DOHH2 (cell line): ENCODE measurements at regions not wholly inside any gene's neighbourhood (a gene's known extent, or its start where the extent isn't known, plus 50 kb on each side); places are given as distances from the start of the nearest gene placed in this dataset.

Experiments
- H3F3A ChIP-seq: fragments of 200-600 bp; sonication (generic), shearing (Covaris generic); 2 replicates; pipeline ENCODE4 v1.6.0; 2016; ENCODE audit warnings: antibody characterized with exemption, mild to moderate bottlenecking; ENCODE audit not compliant: control insufficient read depth, insufficient read depth
- H3K27ac ChIP-seq: fragments of 200-600 bp; sonication (generic); 2 replicates; pipeline ENCODE4 v1.5.1; 2014; ENCODE audit warnings: low read depth, mild to moderate bottlenecking, low read length, moderate library complexity
- H3K27me3 ChIP-seq: fragments of 200-600 bp; sonication (generic); 2 replicates; pipeline ENCODE4 v1.6.1; 2014; ENCODE audit warnings: mild to moderate bottlenecking, low read length, mixed read lengths; ENCODE audit not compliant: control insufficient read depth
- H3K36me3 ChIP-seq: fragments of 200-600 bp; sonication (generic); 2 replicates; pipeline ENCODE4 v1.6.1; 2014; ENCODE audit warnings: mild to moderate bottlenecking, low read length, moderate library complexity, mixed read lengths; ENCODE audit not compliant: control insufficient read depth
- H3K4me1 ChIP-seq: fragments of 200-600 bp; sonication (generic); 2 replicates; pipeline ENCODE4 v1.6.1; 2014; ENCODE audit warnings: mild to moderate bottlenecking, low read length, mixed read lengths; ENCODE audit not compliant: control insufficient read depth
- H3K4me2 ChIP-seq: fragments of 200-600 bp; sonication (generic); 2 replicates; pipeline ENCODE4 v1.6.0; 2014; ENCODE audit warnings: mild to moderate bottlenecking, low read length, moderate library complexity
- H3K4me3 ChIP-seq: fragments of 200-600 bp; sonication (generic); 2 replicates; pipeline ENCODE4 v1.5.1; 2014; ENCODE audit warnings: mild to moderate bottlenecking, low read length, mixed read lengths
- H3K79me2 ChIP-seq: fragments of 200-600 bp; sonication (generic); 2 replicates; pipeline ENCODE4 v1.6.1; 2014; ENCODE audit warnings: mild to moderate bottlenecking, low read length, mixed read lengths; ENCODE audit not compliant: control insufficient read depth
- H3K9me2 ChIP-seq: fragments of 200-600 bp; sonication (generic); replicated peaks from 2 replicates; pipeline ENCODE4 v1.6.1; 2014; ENCODE audit warnings: mild to moderate bottlenecking, low read length, mixed read lengths; ENCODE audit not compliant: control insufficient read depth
- H3K9me3 ChIP-seq: fragments of 200-600 bp; sonication (generic); 2 replicates; pipeline ENCODE4 v1.6.1; 2014; ENCODE audit warnings: antibody characterized with exemption, low read length, mixed read lengths; ENCODE audit not compliant: control insufficient read depth, insufficient read depth
- H4K20me1 ChIP-seq: fragments of 200-600 bp; sonication (generic); 2 replicates; pipeline ENCODE4 v1.6.0; 2014; ENCODE audit warnings: low read depth, mild to moderate bottlenecking, antibody characterized with exemption, low read length, moderate library complexity; ENCODE audit not compliant: control insufficient read depth, insufficient read depth
- EZH2phosphoT487 ChIP-seq: fragments of 200-600 bp; sonication (generic); IDR thresholded peaks from 2 replicates; pipeline ENCODE4 v1.6.1; 2017; ENCODE audit warnings: borderline replicate concordance, mild to moderate bottlenecking, antibody characterized with exemption, low read length, moderate library complexity, mixed read lengths
- TF ChIP-seq, protein P1 (sequence below): fragments of 200-600 bp; sonication (generic); IDR thresholded peaks from one replicate; pipeline ENCODE4 v1.5.1; 2014; ENCODE audit warnings: antibody characterized with exemption, mild to moderate bottlenecking, low read depth, low read length; ENCODE audit not compliant: poor library complexity, severe bottlenecking

DNA sequence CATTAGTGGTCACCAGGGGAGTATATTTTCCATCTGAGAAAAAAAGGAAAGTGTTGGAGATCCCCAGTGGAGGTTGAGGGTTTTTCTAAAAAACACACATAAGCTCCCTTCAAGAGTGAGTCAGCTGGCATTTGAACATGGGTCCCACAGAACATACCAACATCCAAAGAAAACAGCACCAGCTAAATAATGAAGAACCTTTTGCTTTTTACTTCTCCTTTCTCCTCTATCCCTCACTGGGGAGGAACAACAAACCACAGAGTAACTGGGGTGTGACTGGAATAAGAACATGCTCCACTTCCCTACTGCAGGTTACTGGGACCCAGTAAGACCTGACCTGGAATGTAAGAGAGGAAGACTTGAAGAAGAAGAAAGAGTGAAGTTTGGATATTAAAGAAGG is 56.5 kb upstream of the RAPH1 start:
- H3K36me3 ChIP-seq = no peaks in the 10 kb centered on the region
- no peaks in the 10 kb centered on the region for H4K20me1 ChIP-seq
- H3K27me3 ChIP-seq = peaks cover 24% of the 10 kb centered on the region
- no peaks in the 10 kb centered on the region for H3K9me2 ChIP-seq
- 0 out of 2 replicates have a peak overlapping the region, but pooled peaks have one; percentile 0 for H3K4me3 ChIP-seq
- H3K4me1 ChIP-seq = peaks cover 22% of the 10 kb centered on the region
- no peaks in the 10 kb centered on the region for H3K79me2 ChIP-seq
- no peaks in the 10 kb centered on the region for H3F3A ChIP-seq
- peak overlapping the region; percentile 10 for H3K4me2 ChIP-seq
- H3K27ac ChIP-seq = no peak overlapping the region
- no peak for TF ChIP-seq EZH2phosphoT487
- TF ChIP-seq, protein P1, sequence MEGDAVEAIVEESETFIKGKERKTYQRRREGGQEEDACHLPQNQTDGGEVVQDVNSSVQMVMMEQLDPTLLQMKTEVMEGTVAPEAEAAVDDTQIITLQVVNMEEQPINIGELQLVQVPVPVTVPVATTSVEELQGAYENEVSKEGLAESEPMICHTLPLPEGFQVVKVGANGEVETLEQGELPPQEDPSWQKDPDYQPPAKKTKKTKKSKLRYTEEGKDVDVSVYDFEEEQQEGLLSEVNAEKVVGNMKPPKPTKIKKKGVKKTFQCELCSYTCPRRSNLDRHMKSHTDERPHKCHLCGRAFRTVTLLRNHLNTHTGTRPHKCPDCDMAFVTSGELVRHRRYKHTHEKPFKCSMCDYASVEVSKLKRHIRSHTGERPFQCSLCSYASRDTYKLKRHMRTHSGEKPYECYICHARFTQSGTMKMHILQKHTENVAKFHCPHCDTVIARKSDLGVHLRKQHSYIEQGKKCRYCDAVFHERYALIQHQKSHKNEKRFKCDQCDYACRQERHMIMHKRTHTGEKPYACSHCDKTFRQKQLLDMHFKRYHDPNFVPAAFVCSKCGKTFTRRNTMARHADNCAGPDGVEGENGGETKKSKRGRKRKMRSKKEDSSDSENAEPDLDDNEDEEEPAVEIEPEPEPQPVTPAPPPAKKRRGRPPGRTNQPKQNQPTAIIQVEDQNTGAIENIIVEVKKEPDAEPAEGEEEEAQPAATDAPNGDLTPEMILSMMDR = no peak
- H3K9me3 ChIP-seq = no peaks in the 10 kb centered on the region

DNA sequence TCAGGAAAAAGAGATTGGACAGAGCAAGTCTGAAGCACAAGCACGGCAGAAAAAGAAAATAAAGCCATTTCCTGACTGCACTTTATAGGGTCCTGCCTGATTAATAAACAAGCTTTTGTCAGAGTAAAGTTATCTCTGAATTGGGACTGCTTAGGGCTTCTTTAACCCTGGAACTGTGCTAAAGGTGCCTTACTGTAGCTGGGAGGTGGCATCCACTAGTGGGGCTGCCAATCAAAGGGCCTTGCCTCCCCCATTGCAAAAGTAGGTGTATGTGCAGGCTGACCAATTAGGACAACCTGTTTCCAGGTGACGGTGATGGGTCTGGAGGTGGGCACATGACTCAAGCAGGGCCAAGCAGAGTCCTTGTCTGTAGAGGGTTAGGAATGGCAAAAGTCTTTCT is 57.4 kb upstream of the RAPH1 start:
- Histone ChIP-seq H3K27me3 (peaks cover 31% of the 10 kb centered on the region), H3K4me1 (peaks cover 22% of the 10 kb centered on the region), H3K27ac (no peak overlapping the region), H3K9me3 (no peaks in the 10 kb centered on the region), H3K36me3 (no peaks in the 10 kb centered on the region), H3K4me2 (peak overlapping the region; percentile 10; the same call in 1 of the 2 replicates), H4K20me1 (no peaks in the 10 kb centered on the region), H3K9me2 (no peaks in the 10 kb centered on the region), H3K4me3 (no peak overlapping the region), H3F3A (no peaks in the 10 kb centered on the region), H3K79me2 (no peaks in the 10 kb centered on the region)
- no peak for TF ChIP-seq EZH2phosphoT487
- TF ChIP-seq, protein P1 = no peak

DNA sequence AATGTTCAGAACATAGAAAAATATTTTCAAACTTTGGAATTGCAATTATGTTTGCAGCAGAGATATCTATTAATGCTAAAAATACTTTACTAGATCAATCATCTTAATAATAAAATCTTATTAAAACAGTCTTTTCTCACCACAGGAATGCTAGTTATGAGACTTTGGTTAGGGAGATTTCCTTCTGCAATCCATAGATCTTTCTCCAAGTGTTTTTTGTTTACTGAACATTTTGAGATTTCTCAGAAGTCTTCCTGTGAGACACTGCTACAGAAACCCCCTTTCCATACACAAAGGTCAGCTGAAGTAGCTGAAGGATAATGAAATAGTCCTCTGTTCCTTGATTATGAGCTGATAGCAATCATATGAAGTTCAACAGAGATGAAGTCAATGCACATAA is 59.4 kb upstream of the RAPH1 start:
- Histone ChIP-seq H3K27ac (no peak overlapping the region), H3K27me3 (peaks cover 48% of the 10 kb centered on the region), H3K4me2 (no peak overlapping the region), H3F3A (no peaks in the 10 kb centered on the region), H3K36me3 (no peaks in the 10 kb centered on the region), H3K4me1 (peaks cover 40% of the 10 kb centered on the region), H3K9me2 (no peaks in the 10 kb centered on the region), H3K79me2 (no peaks in the 10 kb centered on the region), H3K4me3 (no peak overlapping the region), H3K9me3 (no peaks in the 10 kb centered on the region), H4K20me1 (no peaks in the 10 kb centered on the region)
- no peak for TF ChIP-seq EZH2phosphoT487
- TF ChIP-seq, protein P1 = no peak
